H7 (cell line): ENCODE measurements at regions not wholly inside any gene's neighbourhood (a gene's known extent, or its start where the extent isn't known, plus 50 kb on each side); places are given as distances from the start of the nearest gene placed in this dataset.
A peak's percentile ranks its signal among the peaks of the same experiment; 100 is the strongest.
"Not testable (repeated sequence)": the region's sequence is repeated elsewhere in the genome, so short reads cannot be mapped to it uniquely, and the experiment has no call there.

ENCODE experiments used
- DNase-seq: peaks from one replicate; pipeline ENCODE4 v3.0.0; 2012
- H3K27me3 ChIP-seq: 2 replicates; pipeline ENCODE4 v1.6.0; 2011; ENCODE audit warnings: mild to moderate bottlenecking, low read length; ENCODE audit not compliant: control insufficient read depth, insufficient read depth
- H3K36me3 ChIP-seq: replicated peaks from 2 replicates; pipeline ENCODE4 v1.5.1; 2011; ENCODE audit warnings: low read length; ENCODE audit not compliant: control insufficient read depth, insufficient read depth
- H3K4me3 ChIP-seq: 2 replicates; pipeline ENCODE4 v1.5.1; 2011; ENCODE audit warnings: low read depth, mild to moderate bottlenecking, control low read depth, low read length, moderate library complexity; ENCODE audit not compliant: insufficient read depth

GRCh38 chr11:93902921-93903320, 52.5 kb upstream of the VSTM5 start:
- H3K27me3 ChIP-seq = no peaks in the 10 kb centered on the region
- H3K36me3 ChIP-seq = no peaks in the 10 kb centered on the region
- H3K4me3 ChIP-seq = no peak overlapping the region
- no peak for DNase-seq

GRCh38 chr11:93903989-93904388, 53.6 kb upstream of the VSTM5 start:
- Histone ChIP-seq H3K4me3 (no peak overlapping the region), H3K27me3 (no peaks in the 10 kb centered on the region), H3K36me3 (no peaks in the 10 kb centered on the region)
- peak; percentile 23 for DNase-seq

- Histone ChIP-seq H3K4me3 (no peak overlapping the region), H3K36me3 (no peaks in the 10 kb centered on the region), H3K27me3 (no peaks in the 10 kb centered on the region)
- no peak for DNase-seq
These were observed 54.3 kb upstream of the VSTM5 start for GRCh38 chr11:93904716-93905115.

GRCh38 chr11:93905384-93905783, 55.0 kb upstream of the VSTM5 start:
- no peaks in the 10 kb centered on the region for H3K27me3 ChIP-seq
- H3K36me3 ChIP-seq = no peaks in the 10 kb centered on the region
- H3K4me3 ChIP-seq = no peak overlapping the region
- no peak for DNase-seq

- no peak for DNase-seq
- no peaks in the 10 kb centered on the region for H3K36me3 ChIP-seq
- H3K27me3 ChIP-seq = no peaks in the 10 kb centered on the region
- H3K4me3 ChIP-seq = no peak overlapping the region
These were observed 56.1 kb upstream of the VSTM5 start for GRCh38 chr11:93906486-93906885.

- H3K36me3 ChIP-seq = no peaks in the 10 kb centered on the region
- no peak overlapping the region for H3K4me3 ChIP-seq
- DNase-seq = no peak
These were observed 57.5 kb upstream of the VSTM5 start for GRCh38 chr11:93907901-93908300.

GRCh38 chr11:93908689-93909088, 58.3 kb upstream of the VSTM5 start:
- H3K4me3 ChIP-seq = no peak overlapping the region
- no peak for DNase-seq

More at GRCh38 chr11:93907901-93908300, 57.5 kb upstream of the VSTM5 start:
- no peaks in the 10 kb centered on the region for H3K27me3 ChIP-seq

GRCh38 chr11:93917673-93918072, 67.3 kb upstream of the VSTM5 start:
- Histone ChIP-seq H3K4me3 (no peak overlapping the region), H3K36me3 (no peaks in the 10 kb centered on the region), H3K27me3 (no peaks in the 10 kb centered on the region)
- no peak for DNase-seq

More at GRCh38 chr11:93908689-93909088, 58.3 kb upstream of the VSTM5 start:
- H3K27me3 ChIP-seq = no peaks in the 10 kb centered on the region
- H3K36me3 ChIP-seq = no peaks in the 10 kb centered on the region

- no peaks in the 10 kb centered on the region for H3K36me3 ChIP-seq
- H3K27me3 ChIP-seq = no peaks in the 10 kb centered on the region
- no peak overlapping the region for H3K4me3 ChIP-seq
- peak; percentile 68 for DNase-seq
These were observed 71.5 kb upstream of the VSTM5 start for GRCh38 chr11:93921695-93922468.

- Histone ChIP-seq H3K36me3 (no peaks in the 10 kb centered on the region), H3K27me3 (no peaks in the 10 kb centered on the region), H3K4me3 (no peak overlapping the region)
- DNase-seq = no peak
These were observed 72.4 kb upstream of the VSTM5 start for GRCh38 chr11:93922830-93923229.

GRCh38 chr11:93926099-93926498, 75.7 kb upstream of the VSTM5 start:
- DNase-seq, H3K4me3 ChIP-seq, H3K27me3 ChIP-seq, H3K36me3 ChIP-seq: not testable (repeated sequence)

GRCh38 chr11:93929407-93929806, 79.0 kb upstream of the VSTM5 start:
- H3K36me3 ChIP-seq = no peaks in the 10 kb centered on the region
- no peak overlapping the region for H3K4me3 ChIP-seq
- no peaks in the 10 kb centered on the region for H3K27me3 ChIP-seq
- DNase-seq = no peak

- no peak for DNase-seq
These were observed 82.8 kb upstream of the VSTM5 start for GRCh38 chr11:93933230-93933629.

GRCh38 chr11:93935826-93936225, 85.3 kb upstream of the HEPHL1 start:
- Histone ChIP-seq H3K36me3 (no peaks in the 10 kb centered on the region), H3K4me3 (no peak overlapping the region), H3K27me3 (no peaks in the 10 kb centered on the region)
- no peak for DNase-seq

More at GRCh38 chr11:93933230-93933629, 82.8 kb upstream of the VSTM5 start:
- Histone ChIP-seq H3K36me3 (no peaks in the 10 kb centered on the region), H3K27me3 (no peaks in the 10 kb centered on the region), H3K4me3 (no peak overlapping the region)

- H3K4me3 ChIP-seq = no peak overlapping the region
- no peaks in the 10 kb centered on the region for H3K27me3 ChIP-seq
- no peaks in the 10 kb centered on the region for H3K36me3 ChIP-seq
- no peak for DNase-seq
These were observed 84.7 kb upstream of the HEPHL1 start for GRCh38 chr11:93936460-93936859.
